ENCODE measurements at regions not wholly inside any gene's neighbourhood (a gene's known extent, or its start where the extent isn't known, plus 50 kb on each side); places are given as distances from the start of the nearest gene placed in this dataset.

DNA sequence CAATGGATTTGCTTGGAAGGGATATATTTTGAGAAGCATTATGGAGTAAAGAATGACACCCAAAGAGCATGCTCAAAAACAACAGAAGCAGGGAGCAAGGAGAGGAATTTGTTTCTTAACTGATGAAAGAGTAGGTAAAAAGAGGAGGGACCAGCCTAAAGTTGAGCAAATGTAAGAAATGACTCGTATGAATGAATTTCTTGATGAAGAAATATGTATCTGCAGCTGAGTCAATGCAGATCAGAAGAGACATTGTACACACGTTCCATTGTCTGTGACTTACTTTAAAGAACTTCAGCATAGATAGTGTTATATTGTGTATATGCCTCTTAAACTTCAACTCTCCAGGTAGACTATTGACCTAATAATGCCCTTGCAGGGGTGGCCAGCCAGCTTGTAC lies 112.7 kb upstream of the NREP start:
- no peaks in the 10 kb centered on the region for H3F3A ChIP-seq (ENCODE audit: insufficient read depth, low read depth)
- BruUV-seq (replicated peaks), result no TSS peak
- H3K27ac ChIP-seq, result no peak overlapping the region
- H3K9me2 ChIP-seq (ENCODE audit: insufficient read depth), result no peaks in the 10 kb centered on the region; the same call in 1 of the 2 replicates
- no peak overlapping the region for H3K4me3 ChIP-seq
- H3K4me2 ChIP-seq, result no peak overlapping the region
- ChIA-PET CTCF (no interaction called here), POLR2A (ENCODE audit: unreplicated experiment) (no interaction called here)
- H4K20me1 ChIP-seq (ENCODE audit: insufficient read depth), result no peaks in the 10 kb centered on the region
- intact Hi-C loops (cut with micrococcal nuclease; ENCODE audit: unreplicated experiment), result no loop called here
- no peak for TF ChIP-seq EZH2 (IDR thresholded peaks at IDR 0.05; ENCODE audit: low read depth)
- TF ChIP-seq, protein P1, sequence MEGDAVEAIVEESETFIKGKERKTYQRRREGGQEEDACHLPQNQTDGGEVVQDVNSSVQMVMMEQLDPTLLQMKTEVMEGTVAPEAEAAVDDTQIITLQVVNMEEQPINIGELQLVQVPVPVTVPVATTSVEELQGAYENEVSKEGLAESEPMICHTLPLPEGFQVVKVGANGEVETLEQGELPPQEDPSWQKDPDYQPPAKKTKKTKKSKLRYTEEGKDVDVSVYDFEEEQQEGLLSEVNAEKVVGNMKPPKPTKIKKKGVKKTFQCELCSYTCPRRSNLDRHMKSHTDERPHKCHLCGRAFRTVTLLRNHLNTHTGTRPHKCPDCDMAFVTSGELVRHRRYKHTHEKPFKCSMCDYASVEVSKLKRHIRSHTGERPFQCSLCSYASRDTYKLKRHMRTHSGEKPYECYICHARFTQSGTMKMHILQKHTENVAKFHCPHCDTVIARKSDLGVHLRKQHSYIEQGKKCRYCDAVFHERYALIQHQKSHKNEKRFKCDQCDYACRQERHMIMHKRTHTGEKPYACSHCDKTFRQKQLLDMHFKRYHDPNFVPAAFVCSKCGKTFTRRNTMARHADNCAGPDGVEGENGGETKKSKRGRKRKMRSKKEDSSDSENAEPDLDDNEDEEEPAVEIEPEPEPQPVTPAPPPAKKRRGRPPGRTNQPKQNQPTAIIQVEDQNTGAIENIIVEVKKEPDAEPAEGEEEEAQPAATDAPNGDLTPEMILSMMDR (conservative IDR thresholded peaks at IDR 0.05), result no peak
- no peaks in the 10 kb centered on the region for H3K36me3 ChIP-seq (ENCODE audit: low read depth)
- no peaks in the 10 kb centered on the region for H3K9me3 ChIP-seq (ENCODE audit: insufficient read depth, low read depth)
- no peaks in the 10 kb centered on the region for H3K27me3 ChIP-seq (ENCODE audit: insufficient read depth, low read depth)
- no peak for DNase-seq
- H2AFZ ChIP-seq, result no peak overlapping the region
- H3K79me2 ChIP-seq (ENCODE audit: low read depth), result no peaks in the 10 kb centered on the region
- no peaks in the 10 kb centered on the region for H3K4me1 ChIP-seq (replicated peaks; ENCODE audit: insufficient read depth)

DNA sequence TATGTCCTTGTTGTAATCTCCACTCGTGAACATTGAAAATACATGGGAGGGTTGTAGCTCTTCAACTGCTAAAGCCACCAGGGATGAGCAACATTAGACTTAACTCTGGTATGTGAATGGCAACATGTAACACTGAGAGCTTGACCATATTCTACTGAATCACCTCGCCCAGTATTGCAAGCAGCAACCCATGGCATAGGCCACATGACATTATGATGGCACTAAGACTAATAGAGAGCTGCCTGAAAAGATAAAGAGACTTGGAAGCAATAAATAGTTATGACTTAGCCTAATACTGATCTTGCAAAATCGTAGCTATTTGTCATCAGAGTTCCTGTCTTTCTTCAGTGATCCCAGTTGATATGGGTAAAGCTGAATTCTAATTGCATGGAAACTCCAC lies 108.4 kb upstream of the NREP start:
- H3K9me3 ChIP-seq (ENCODE audit: insufficient read depth, low read depth), result no peaks in the 10 kb centered on the region
- H4K20me1 ChIP-seq (ENCODE audit: insufficient read depth), result no peaks in the 10 kb centered on the region
- DNase-seq, result no peak
- H3K36me3 ChIP-seq (ENCODE audit: low read depth), result no peaks in the 10 kb centered on the region
- no peaks in the 10 kb centered on the region for H3K79me2 ChIP-seq (ENCODE audit: low read depth)
- no peaks in the 10 kb centered on the region for H3K4me1 ChIP-seq (replicated peaks; ENCODE audit: insufficient read depth)
- H3F3A ChIP-seq (ENCODE audit: insufficient read depth, low read depth), result no peaks in the 10 kb centered on the region
- ChIA-PET POLR2A (ENCODE audit: unreplicated experiment) (interaction anchor here (0.6 kb wide), 1 partner anchor 1061 kb away, joined by 40 read pairs; no protein-coding TSS in a partner anchor), CTCF (no interaction called here)
- no peak overlapping the region for H3K27ac ChIP-seq
- no peaks in the 10 kb centered on the region; the same call in 1 of the 2 replicates for H3K9me2 ChIP-seq (ENCODE audit: insufficient read depth)
- no peak overlapping the region for H3K4me3 ChIP-seq
- intact Hi-C loops (cut with micrococcal nuclease; ENCODE audit: unreplicated experiment), result loop anchor here (2.0 kb wide), 1 partner anchor 25 kb away; no protein-coding TSS in a partner anchor
- TF ChIP-seq, protein P1 (conservative IDR thresholded peaks at IDR 0.05), result no peak
- TF ChIP-seq EZH2 (IDR thresholded peaks at IDR 0.05; ENCODE audit: low read depth), result no peak
- no TSS peak for BruUV-seq (replicated peaks)
- no peak overlapping the region for H3K4me2 ChIP-seq
- H2AFZ ChIP-seq, result no peak overlapping the region
- H3K27me3 ChIP-seq (ENCODE audit: insufficient read depth, low read depth), result no peaks in the 10 kb centered on the region

- Histone ChIP-seq H4K20me1 (ENCODE audit: insufficient read depth) (no peaks in the 10 kb centered on the region), H3K4me1 (replicated peaks; ENCODE audit: insufficient read depth) (no peaks in the 10 kb centered on the region), H3K9me2 (ENCODE audit: insufficient read depth) (no peaks in the 10 kb centered on the region; the same call in 1 of the 2 replicates), H3K36me3 (ENCODE audit: low read depth) (no peaks in the 10 kb centered on the region), H3K79me2 (ENCODE audit: low read depth) (no peaks in the 10 kb centered on the region), H3K4me2 (no peak overlapping the region), H3K27ac (no peak overlapping the region), H3K4me3 (no peak overlapping the region), H3K27me3 (ENCODE audit: insufficient read depth, low read depth) (no peaks in the 10 kb centered on the region), H3K9me3 (ENCODE audit: insufficient read depth, low read depth) (no peaks in the 10 kb centered on the region), H3F3A (ENCODE audit: insufficient read depth, low read depth) (no peaks in the 10 kb centered on the region), H2AFZ (no peak overlapping the region)
- intact Hi-C loops (cut with micrococcal nuclease; ENCODE audit: unreplicated experiment), result loop anchor here (2.0 kb wide), 1 partner anchor 27 kb away; no protein-coding TSS in a partner anchor
- no peak for DNase-seq
- BruUV-seq (replicated peaks), result no TSS peak
- no peak for TF ChIP-seq EZH2 (IDR thresholded peaks at IDR 0.05; ENCODE audit: low read depth)
- TF ChIP-seq, protein P1 (conservative IDR thresholded peaks at IDR 0.05), result no peak
- CTCF ChIA-PET, result no interaction called here
- POLR2A ChIA-PET (ENCODE audit: unreplicated experiment), result no interaction called here
These were observed 106.8 kb upstream of the NREP start for GRCh38 chr5:111863801-111864200.
